Common myeloid progenitor, CD34-positive (primary cell): ENCODE measurements at regions not wholly inside any gene's neighbourhood (a gene's known extent, or its start where the extent isn't known, plus 50 kb on each side); places are given as distances from the start of the nearest gene placed in this dataset.

ENCODE experiments used
- CTCF ChIA-PET: fragments of 350-600 bp; sonication (Branson Sonifier 250); formaldehyde crosslinking; loops from one replicate; lab custom pipeline; 2021; ENCODE audit warnings: antibody characterized with exemption; lab: Charles Lee
- POLR2A ChIA-PET: fragments of 350-600 bp; sonication (Branson Sonifier 250); formaldehyde crosslinking; loops from one replicate; lab custom pipeline; 2021; ENCODE audit warnings: antibody characterized with exemption; lab: Charles Lee
- DNase-seq, 3 donors: peaks; one replicate each; pipeline versions ENCODE4 v3.0.0 to v3.0.0-alpha.2; 2013
- H3K27ac ChIP-seq, 2 experiments: 1 replicate in 1 of 2; 2 replicates in 1 of 2; pipeline ENCODE4 v1.7.0; 2013; ENCODE audit warnings: inconsistent platforms in 2 of 2, low read length in 2 of 2, mild to moderate bottlenecking in 2 of 2, low read depth in 1 of 2, moderate library complexity in 1 of 2; ENCODE audit not compliant: severe bottlenecking in 2 of 2, insufficient read depth in 1 of 2, poor library complexity in 1 of 2
- H3K27me3 ChIP-seq, 5 experiments: replicated peaks in 2 of 5; 1 replicate in 3 of 5; 2 replicates in 2 of 5; pipeline versions ENCODE4 v1.6.1 to v1.7.0; 2013; ENCODE audit warnings: low read length in 4 of 5, mild to moderate bottlenecking in 2 of 5, moderate library complexity in 2 of 5, inconsistent platforms in 1 of 5; ENCODE audit not compliant: insufficient read depth in 5 of 5, control insufficient read depth in 4 of 5
- H3K36me3 ChIP-seq, 4 experiments: 1 replicate in 2 of 4; 2 replicates in 2 of 4; pipeline versions ENCODE4 v1.6.1 to v1.7.0; 2013; ENCODE audit warnings: low read length in 3 of 4, control low read depth in 1 of 4, mild to moderate bottlenecking in 1 of 4; ENCODE audit not compliant: control insufficient read depth in 4 of 4, insufficient read depth in 4 of 4
- H3K4me1 ChIP-seq, 4 experiments: 1 replicate in 3 of 4; 2 replicates in 1 of 4; pipeline versions ENCODE4 v1.6.1 to v1.7.1; 2013; ENCODE audit warnings: low read length in 3 of 4, mild to moderate bottlenecking in 3 of 4, control low read depth in 1 of 4, inconsistent platforms in 1 of 4, moderate library complexity in 1 of 4; ENCODE audit not compliant: control insufficient read depth in 4 of 4, insufficient read depth in 4 of 4; ENCODE audit errors: control extremely low read depth in 1 of 4
- H3K4me3 ChIP-seq, 7 experiments: 1 replicate in 4 of 7; 2 replicates in 3 of 7; pipeline versions ENCODE4 v1.5.1 to v1.7.0; 2013; ENCODE audit warnings: mild to moderate bottlenecking in 7 of 7, low read length in 6 of 7, moderate library complexity in 6 of 7, inconsistent platforms in 2 of 7, low read depth in 2 of 7, control low read depth in 1 of 7; ENCODE audit not compliant: insufficient read depth in 4 of 7, control insufficient read depth in 1 of 7; ENCODE audit errors: extremely low read depth in 1 of 7
- H3K9me3 ChIP-seq, 5 experiments: 1 replicate in 4 of 5; 2 replicates in 1 of 5; pipeline versions ENCODE4 v1.6.1 to v1.7.1; 2013; ENCODE audit warnings: low read length in 4 of 5, mild to moderate bottlenecking in 2 of 5, inconsistent platforms in 1 of 5, low read depth in 1 of 5, moderate library complexity in 1 of 5; ENCODE audit not compliant: control insufficient read depth in 4 of 5, insufficient read depth in 2 of 5; ENCODE audit errors: control extremely low read depth in 1 of 5
- WGBS: methylation state at CpG from one replicate; pipeline ENCODE4 v1.1.5; 2013; ENCODE audit not compliant: insufficient coverage; 5-methylcytosine and 5-hydroxymethylcytosine counted together

- no peak overlapping the region for H3K27ac ChIP-seq
- CTCF ChIA-PET, result no interaction called here
Measured at GRCh38 chr3:134084242-134084950, 54.7 kb upstream of the SLCO2A1 start.

DNA sequence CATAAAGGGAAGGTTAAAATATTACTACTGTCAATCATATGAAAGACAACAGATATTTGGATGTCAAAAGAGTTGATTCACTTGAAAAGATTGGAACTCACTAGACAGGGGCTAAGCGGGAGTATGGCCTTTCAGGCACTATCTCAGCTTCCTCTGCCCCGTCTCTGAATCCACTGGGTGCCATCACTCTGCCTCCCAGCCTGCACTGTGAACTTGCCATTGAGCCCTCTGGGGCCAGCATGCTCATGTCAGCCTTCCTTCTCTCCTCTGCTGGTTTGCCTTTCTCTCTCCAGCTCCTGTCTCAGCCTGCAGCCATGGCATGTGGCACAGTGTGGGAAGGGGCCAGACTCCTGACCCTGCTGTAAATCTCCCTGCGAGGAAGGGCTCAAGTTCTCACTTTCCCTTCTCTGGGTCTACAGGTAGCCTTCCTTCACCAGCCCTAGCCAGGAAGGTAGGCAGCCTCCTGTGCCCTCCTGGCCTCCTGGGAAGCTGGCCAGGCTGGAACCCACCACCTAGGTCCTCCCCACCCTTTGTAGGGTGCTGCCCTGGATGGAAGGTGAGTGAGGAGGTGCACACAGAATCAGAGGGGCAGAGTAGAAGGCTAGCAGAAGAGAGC lies 54.0 kb upstream of the SLCO2A1 start:
- H3K9me3 ChIP-seq, result peaks cover 0 to 15% (median 3%) of the 10 kb centered on the region in 5 experiments
- 100% methylated on average over 2 of the region's 3 CpGs for WGBS
- no peak overlapping the region for H3K27ac ChIP-seq
- no peaks in the 10 kb centered on the region for H3K27me3 ChIP-seq
- POLR2A ChIA-PET, result no interaction called here
- H3K4me1 ChIP-seq, result no peaks in the 10 kb centered on the region
- no peaks in the 10 kb centered on the region for H3K36me3 ChIP-seq
- H3K4me3 ChIP-seq, result no peak overlapping the region
- CTCF ChIA-PET, result no interaction called here
- DNase-seq, result no peak

More at GRCh38 chr3:134084242-134084950, 54.7 kb upstream of the SLCO2A1 start:
- POLR2A ChIA-PET, result no interaction called here
- H3K9me3 ChIP-seq, result peaks cover 0 to 15% (median 3%) of the 10 kb centered on the region in 5 experiments
- H3K36me3 ChIP-seq, result no peaks in the 10 kb centered on the region
- no peak overlapping the region for H3K4me3 ChIP-seq
- H3K4me1 ChIP-seq, result no peaks in the 10 kb centered on the region
- no peaks in the 10 kb centered on the region for H3K27me3 ChIP-seq
- WGBS, result 97% methylated on average over 2 of the region's 2 CpGs
- DNase-seq, result no peak

GRCh38 chr3:134083008-134083407 lies 53.3 kb upstream of the SLCO2A1 start:
- H3K9me3 ChIP-seq, result peaks cover 0 to 10% (median 3%) of the 10 kb centered on the region in 5 experiments
- no peaks in the 10 kb centered on the region for H3K4me1 ChIP-seq
- ChIA-PET CTCF (no interaction called here), POLR2A (no interaction called here)
- WGBS, result no CpG with 5 or more reads among the region's 1 CpG
- no peak overlapping the region for H3K27ac ChIP-seq
- H3K4me3 ChIP-seq, result no peak overlapping the region
- DNase-seq, result no peak
- H3K36me3 ChIP-seq, result no peaks in the 10 kb centered on the region
- no peaks in the 10 kb centered on the region for H3K27me3 ChIP-seq

DNA sequence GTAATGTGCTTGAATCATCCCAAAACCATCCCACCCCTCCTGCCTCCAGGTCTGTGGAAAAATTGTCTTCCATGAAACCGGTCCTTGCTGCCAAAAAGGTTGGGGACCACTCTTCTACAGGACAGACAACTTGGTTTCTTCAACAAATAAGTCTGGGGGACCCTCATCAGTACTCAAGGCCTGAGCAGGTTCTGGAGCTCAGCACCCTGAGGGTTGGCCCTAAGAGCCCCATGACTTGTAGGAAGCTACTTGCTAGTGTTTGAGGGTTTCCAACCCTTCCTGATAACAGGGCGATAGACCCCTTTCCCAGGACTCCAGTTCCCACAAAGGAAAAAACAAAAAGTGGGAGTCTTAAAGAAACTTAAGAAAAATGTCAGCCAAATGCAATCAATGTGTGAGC lies 52.9 kb upstream of the SLCO2A1 start:
- Histone ChIP-seq H3K4me3 (no peak overlapping the region), H3K27me3 (no peaks in the 10 kb centered on the region), H3K4me1 (no peaks in the 10 kb centered on the region), H3K36me3 (no peaks in the 10 kb centered on the region), H3K9me3 (peaks cover 0 to 10% (median 3%) of the 10 kb centered on the region in 5 experiments), H3K27ac (no peak overlapping the region)
- 86% methylated on average over 1 of the region's 2 CpGs for WGBS
- CTCF ChIA-PET, result no interaction called here
- no peak for DNase-seq
- POLR2A ChIA-PET, result no interaction called here

- Histone ChIP-seq H3K4me1 (no peaks in the 10 kb centered on the region), H3K36me3 (no peaks in the 10 kb centered on the region), H3K27ac (no peak overlapping the region), H3K4me3 (no peak overlapping the region), H3K9me3 (peaks cover 0 to 10% (median 3%) of the 10 kb centered on the region in 5 experiments), H3K27me3 (no peaks in the 10 kb centered on the region)
- 100% methylated on average over 2 of the region's 3 CpGs for WGBS
- no peak for DNase-seq
- CTCF ChIA-PET, result no interaction called here
- POLR2A ChIA-PET, result no interaction called here
Measured at GRCh38 chr3:134081211-134081610, 51.5 kb upstream of the SLCO2A1 start.

DNA sequence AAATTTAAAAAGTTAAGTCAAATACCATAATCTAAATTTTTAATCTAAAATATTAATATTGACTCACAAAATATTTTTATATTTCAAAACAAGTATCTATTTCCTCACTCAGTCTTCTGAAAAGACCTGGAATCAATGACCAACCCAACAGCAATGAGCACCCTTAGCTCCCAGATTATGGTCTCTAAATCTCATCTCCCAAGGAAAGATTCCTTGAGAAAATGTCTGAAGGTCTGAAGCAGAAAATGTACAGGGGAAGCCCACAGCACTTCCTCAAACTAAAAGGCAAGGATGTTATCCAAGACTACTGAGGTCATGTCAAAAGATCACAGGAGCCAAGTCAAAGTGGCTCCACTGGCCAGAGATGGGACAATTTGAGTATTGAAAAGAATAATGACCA lies 51.0 kb upstream of the SLCO2A1 start:
- POLR2A ChIA-PET, result no interaction called here
- Histone ChIP-seq H3K4me3 (no peak overlapping the region), H3K4me1 (no peaks in the 10 kb centered on the region), H3K9me3 (peaks cover 0 to 10% (median 3%) of the 10 kb centered on the region in 5 experiments), H3K27me3 (no peaks in the 10 kb centered on the region), H3K27ac (no peak overlapping the region), H3K36me3 (no peaks in the 10 kb centered on the region)
- CTCF ChIA-PET, result no interaction called here
- no peak for DNase-seq

- POLR2A ChIA-PET, result no interaction called here
- H3K4me3 ChIP-seq, result no peak overlapping the region
- H3K4me1 ChIP-seq, result no peaks in the 10 kb centered on the region
- no peaks in the 10 kb centered on the region for H3K27me3 ChIP-seq
- CTCF ChIA-PET, result no interaction called here
- H3K36me3 ChIP-seq, result no peaks in the 10 kb centered on the region
- no peak for DNase-seq
- peaks cover 0 to 10% (median 3%) of the 10 kb centered on the region in 5 experiments for H3K9me3 ChIP-seq
- no peak overlapping the region for H3K27ac ChIP-seq
Measured at GRCh38 chr3:134079761-134080160, 50.0 kb upstream of the SLCO2A1 start.
